Prostate gland (tissue), 2 donors: ENCODE measurements at regions not wholly inside any gene's neighbourhood (a gene's known extent, or its start where the extent isn't known, plus 50 kb on each side); places are given as distances from the start of the nearest gene placed in this dataset.

ENCODE experiments used
- DNase-seq: peaks from one replicate; pipeline ENCODE4 v3.0.0-alpha.2; 2019; ENCODE audit warnings: low spot score
- H3K27ac ChIP-seq, 2 donors: fragments of 200-600 bp; sonication (generic); 2 replicates each; pipeline ENCODE4 v1.5.1; 2017 to 2019
- H3K27me3 ChIP-seq: fragments of 200-600 bp; sonication (generic); replicated peaks from 2 replicates; pipeline ENCODE4 v1.5.1; 2019; ENCODE audit not compliant: insufficient read depth
- H3K36me3 ChIP-seq, 2 donors: fragments of 200-600 bp; sonication (generic); 1 replicate in 1 of 2; 2 replicates in 1 of 2; pipeline versions ENCODE4 v1.5.1 to v1.8.1; 2017 to 2019
- H3K4me1 ChIP-seq: fragments of 200-600 bp; sonication (generic); replicated peaks from 2 replicates; pipeline ENCODE4 v1.5.1; 2019
- H3K4me3 ChIP-seq, 2 donors: fragments of 200-600 bp; sonication (generic); 2 replicates each; pipeline ENCODE4 v1.5.1; 2017 to 2019
- H3K9me3 ChIP-seq: fragments of 200-600 bp; sonication (generic); 2 replicates; pipeline ENCODE4 v1.5.1; 2017
- CTCF ChIP-seq, 4 experiments: fragments of 200-600 bp in 2 of 4; fragments of 450-650 bp in 2 of 4; sonication (generic) in 2 of 4; IDR thresholded peaks; 1 replicate in 3 of 4; 2 replicates in 1 of 4; pipeline ENCODE4 v1.5.1; 2016 to 2019; ENCODE audit warnings: antibody characterized with exemption in 4 of 4, mild to moderate bottlenecking in 2 of 4, moderate library complexity in 2 of 4
- POLR2A ChIP-seq: fragments of 450-650 bp; IDR thresholded peaks from one replicate; pipeline ENCODE4 v1.6.1; 2016; ENCODE audit warnings: antibody characterized with exemption, mild to moderate bottlenecking
- POLR2AphosphoS5 ChIP-seq: sonication (generic); formaldehyde crosslinking; IDR thresholded peaks from one replicate; pipeline ENCODE4 v1.6.1; 2017; ENCODE audit warnings: antibody characterized with exemption
- WGBS: methylation state at CpG from one replicate; pipeline ENCODE4 v1.1.5; 2018; 5-methylcytosine and 5-hydroxymethylcytosine counted together
- intact Hi-C: fragments of 100-400 bp; cut with DNase I; formaldehyde crosslinking; loops from one replicate; pipeline ENCODE4 v1.14.2; 2022

GRCh38 chr2:238640486-238640885 is 207.4 kb upstream of the TWIST2 start:
- Histone ChIP-seq H3K4me1 (no peaks in the 10 kb centered on the region), H3K27ac (no peak overlapping the region), H3K27me3 (no peaks in the 10 kb centered on the region), H3K36me3 (no peaks in the 10 kb centered on the region), H3K9me3 (no peaks in the 10 kb centered on the region), H3K4me3 (no peak overlapping the region)
- intact Hi-C loops: no loop called here
- 76% methylated on average over 8 of the region's 8 CpGs for WGBS
- DNase-seq: no peak
- TF ChIP-seq CTCF (IDR thresholded peaks at IDR 0.05) (no peak), POLR2A (no peak), POLR2AphosphoS5 (no peak)

GRCh38 chr2:238642973-238643372 is 204.9 kb upstream of the TWIST2 start:
- no peak for TF ChIP-seq CTCF (IDR thresholded peaks at IDR 0.05)
- TF ChIP-seq POLR2A: no peak
- TF ChIP-seq POLR2AphosphoS5: no peak
- no peaks in the 10 kb centered on the region for H3K4me1 ChIP-seq
- H3K36me3 ChIP-seq: no peaks in the 10 kb centered on the region
- intact Hi-C loops: no loop called here
- H3K4me3 ChIP-seq: no peak overlapping the region
- no peak for DNase-seq
- no peaks in the 10 kb centered on the region for H3K9me3 ChIP-seq
- over 99% methylated on average over 12 of the region's 12 CpGs for WGBS
- no peak overlapping the region for H3K27ac ChIP-seq
- H3K27me3 ChIP-seq: no peaks in the 10 kb centered on the region

GRCh38 chr2:238643400-238643907 is 204.4 kb upstream of the TWIST2 start:
- H3K4me3 ChIP-seq: no peak overlapping the region
- no peak for DNase-seq
- H3K36me3 ChIP-seq: no peaks in the 10 kb centered on the region
- no peaks in the 10 kb centered on the region for H3K4me1 ChIP-seq
- TF ChIP-seq CTCF (IDR thresholded peaks at IDR 0.05) (no peak), POLR2AphosphoS5 (no peak), POLR2A (no peak)
- H3K27ac ChIP-seq: no peak overlapping the region
- H3K27me3 ChIP-seq: no peaks in the 10 kb centered on the region
- intact Hi-C loops: no loop called here
- 93% methylated on average over 5 of the region's 5 CpGs for WGBS
- H3K9me3 ChIP-seq: no peaks in the 10 kb centered on the region

- Histone ChIP-seq H3K4me1 (no peaks in the 10 kb centered on the region), H3K27ac (no peak overlapping the region), H3K9me3 (no peaks in the 10 kb centered on the region), H3K4me3 (no peak overlapping the region), H3K36me3 (no peaks in the 10 kb centered on the region), H3K27me3 (no peaks in the 10 kb centered on the region)
- no peak for DNase-seq
- 66% methylated on average over 11 of the region's 11 CpGs for WGBS
- no peak for TF ChIP-seq CTCF (IDR thresholded peaks at IDR 0.05)
- TF ChIP-seq POLR2AphosphoS5: no peak
- TF ChIP-seq POLR2A: no peak
- intact Hi-C loops: no loop called here
Observed at GRCh38 chr2:238644095-238645081, 203.5 kb upstream of the TWIST2 start.
